ENCODE measurements at regions not wholly inside any gene's neighbourhood (a gene's known extent, or its start where the extent isn't known, plus 50 kb on each side); places are given as distances from the start of the nearest gene placed in this dataset.

DNA sequence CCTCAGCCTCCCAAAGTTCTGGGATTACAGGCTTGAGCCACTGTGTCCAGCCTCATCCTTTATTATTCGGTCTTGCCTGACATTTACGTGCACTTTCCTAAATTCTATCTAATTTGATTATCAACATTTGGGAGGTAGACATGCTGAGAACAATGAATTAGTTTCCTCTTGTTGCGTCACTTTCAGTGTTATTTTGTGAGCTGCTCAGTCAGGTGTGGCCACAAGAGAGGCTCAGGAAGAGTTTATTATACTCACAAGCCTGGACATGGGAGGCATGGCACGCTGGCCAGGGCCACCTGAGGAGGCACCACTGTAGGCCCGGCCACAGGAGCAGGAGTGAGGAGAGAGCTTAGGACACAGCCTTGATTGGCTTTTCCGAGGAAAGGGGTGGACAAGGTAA lies 59.7 kb upstream of the RBFOX2 start:
- H3K27ac ChIP-seq, result peak overlapping the region; percentile 56 to 66 (median 65)
- H3K9me3 ChIP-seq, result no peaks in the 10 kb centered on the region
- H3K27me3 ChIP-seq, result no peaks in the 10 kb centered on the region
- no peaks in the 10 kb centered on the region for H3K36me3 ChIP-seq
- WGBS, 2 donors, result 38 to 55% methylated on average over 6 of the region's 6 CpGs
- no peak overlapping the region for H3K4me3 ChIP-seq (replicated peaks in 1 of 3)
- intact Hi-C loops (cut with DNase I), result no loop called here
- no peak for TF ChIP-seq POLR2A (IDR thresholded peaks at IDR 0.05)
- TF ChIP-seq, protein P1, sequence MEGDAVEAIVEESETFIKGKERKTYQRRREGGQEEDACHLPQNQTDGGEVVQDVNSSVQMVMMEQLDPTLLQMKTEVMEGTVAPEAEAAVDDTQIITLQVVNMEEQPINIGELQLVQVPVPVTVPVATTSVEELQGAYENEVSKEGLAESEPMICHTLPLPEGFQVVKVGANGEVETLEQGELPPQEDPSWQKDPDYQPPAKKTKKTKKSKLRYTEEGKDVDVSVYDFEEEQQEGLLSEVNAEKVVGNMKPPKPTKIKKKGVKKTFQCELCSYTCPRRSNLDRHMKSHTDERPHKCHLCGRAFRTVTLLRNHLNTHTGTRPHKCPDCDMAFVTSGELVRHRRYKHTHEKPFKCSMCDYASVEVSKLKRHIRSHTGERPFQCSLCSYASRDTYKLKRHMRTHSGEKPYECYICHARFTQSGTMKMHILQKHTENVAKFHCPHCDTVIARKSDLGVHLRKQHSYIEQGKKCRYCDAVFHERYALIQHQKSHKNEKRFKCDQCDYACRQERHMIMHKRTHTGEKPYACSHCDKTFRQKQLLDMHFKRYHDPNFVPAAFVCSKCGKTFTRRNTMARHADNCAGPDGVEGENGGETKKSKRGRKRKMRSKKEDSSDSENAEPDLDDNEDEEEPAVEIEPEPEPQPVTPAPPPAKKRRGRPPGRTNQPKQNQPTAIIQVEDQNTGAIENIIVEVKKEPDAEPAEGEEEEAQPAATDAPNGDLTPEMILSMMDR (IDR thresholded peaks at IDR 0.05), result no peak
- peak; percentile 77 for DNase-seq
- peaks cover 8 to 9% of the 10 kb centered on the region in 2 donors for H3K4me1 ChIP-seq

DNA sequence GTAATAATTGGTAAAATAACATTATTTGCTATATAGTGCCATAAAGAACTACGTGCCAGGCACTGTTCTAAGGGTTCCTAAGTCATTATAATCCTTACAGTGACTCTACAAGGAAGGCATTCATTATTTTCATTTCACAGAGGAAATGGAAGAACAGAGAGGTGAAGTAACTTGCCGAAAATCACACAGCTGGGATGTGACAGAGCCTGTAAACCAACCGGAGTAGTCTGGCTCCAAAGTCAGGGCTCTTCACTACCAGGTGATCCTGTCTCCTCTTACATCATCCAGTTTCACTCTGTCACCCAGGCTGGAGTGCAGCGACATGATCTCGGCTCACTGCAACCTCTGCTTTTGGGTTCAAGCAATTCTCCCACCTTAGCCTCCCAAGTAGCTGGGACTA lies 59.2 kb upstream of the RBFOX2 start:
- no peaks in the 10 kb centered on the region for H3K36me3 ChIP-seq

DNA sequence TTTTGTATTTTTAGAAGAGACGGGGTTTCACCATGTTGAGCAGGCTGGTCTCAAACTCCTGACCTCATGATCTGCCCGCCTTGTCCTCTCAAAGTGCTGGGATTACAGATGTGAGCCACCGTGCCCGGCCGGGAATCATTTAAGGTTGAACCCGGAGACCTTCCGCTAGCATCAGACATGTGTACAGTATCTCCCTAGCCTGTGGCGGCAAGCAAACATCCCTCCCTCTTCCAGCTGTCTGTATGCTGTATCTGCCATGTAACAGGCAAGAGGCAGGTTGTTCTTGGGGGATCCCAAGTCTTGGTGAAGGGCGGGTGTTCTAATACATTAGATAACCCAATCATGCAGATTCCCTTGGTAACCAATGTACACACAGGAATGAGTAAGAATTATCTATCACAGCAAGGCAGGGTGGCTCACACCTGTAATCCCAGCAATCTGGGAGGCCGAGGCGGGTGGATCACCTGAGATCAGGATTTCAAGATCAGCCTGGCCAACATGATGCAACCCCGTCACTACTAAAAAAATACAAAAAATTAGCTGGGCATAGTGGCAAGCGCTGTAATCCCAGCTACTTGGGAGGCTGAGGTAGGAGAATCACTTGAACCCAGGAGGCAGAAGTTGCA lies 58.1 kb upstream of the RBFOX2 start:
- no peak for DNase-seq
- intact Hi-C loops (cut with DNase I), result no loop called here
- H3K36me3 ChIP-seq, result no peaks in the 10 kb centered on the region
- H3K4me3 ChIP-seq (replicated peaks in 1 of 3), result no peak overlapping the region
- no peaks in the 10 kb centered on the region for H3K27me3 ChIP-seq
- peaks cover 8 to 9% of the 10 kb centered on the region in 2 donors for H3K4me1 ChIP-seq
- H3K9me3 ChIP-seq, result no peaks in the 10 kb centered on the region
- TF ChIP-seq, protein P1 (IDR thresholded peaks at IDR 0.05), result no peak
- no peak for TF ChIP-seq POLR2A (IDR thresholded peaks at IDR 0.05)
- H3K27ac ChIP-seq, result no peak overlapping the region
- 94 to 95% methylated on average over 13 of the region's 13 CpGs for whole genome bisulfite sequencing, 2 donors

More for the DNA sequence above, 59.2 kb upstream of the RBFOX2 start:
- intact Hi-C loops (cut with DNase I), result no loop called here
- no peaks in the 10 kb centered on the region for H3K9me3 ChIP-seq
- 90 to 95% methylated on average over 5 of the region's 5 CpGs for WGBS, 2 donors
- DNase-seq, result peak in 1 of 2 donors; percentile 10
- TF ChIP-seq, protein P1 (IDR thresholded peaks at IDR 0.05), result no peak
- no peak for TF ChIP-seq POLR2A (IDR thresholded peaks at IDR 0.05)
- H3K4me3 ChIP-seq (replicated peaks in 1 of 3), result no peak overlapping the region
- H3K4me1 ChIP-seq, result peaks cover 8 to 9% of the 10 kb centered on the region in 2 donors
- H3K27me3 ChIP-seq, result no peaks in the 10 kb centered on the region
- H3K27ac ChIP-seq, result peak overlapping the region; percentile 56 to 66 (median 65)

DNA sequence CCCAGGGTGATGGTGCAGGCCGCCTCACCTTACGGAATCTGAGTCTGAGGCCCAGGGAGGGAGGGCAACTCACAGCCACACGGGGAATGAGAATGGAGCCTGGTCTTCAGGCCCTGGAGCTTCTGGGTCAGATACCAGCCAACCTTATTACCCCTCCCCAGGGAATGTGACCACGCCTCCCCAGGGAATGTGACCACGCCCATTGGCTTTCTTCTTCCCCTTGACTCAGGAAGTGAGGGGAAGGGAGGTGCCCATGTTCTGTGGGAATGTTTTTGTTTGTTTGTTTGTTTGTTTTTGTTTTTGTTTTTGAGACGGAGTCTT lies 57.5 kb upstream of the RBFOX2 start:
- Histone ChIP-seq H3K4me1 (peaks cover 8 to 9% of the 10 kb centered on the region in 2 donors), H3K9me3 (no peaks in the 10 kb centered on the region), H3K27me3 (no peaks in the 10 kb centered on the region), H3K27ac (no peak overlapping the region), H3K36me3 (no peaks in the 10 kb centered on the region), H3K4me3 (replicated peaks in 1 of 3) (no peak overlapping the region)
- WGBS, 2 donors, result 92 to 95% methylated on average over 6 of the region's 6 CpGs
- DNase-seq, result no peak
- intact Hi-C loops (cut with DNase I), result no loop called here
- TF ChIP-seq, protein P1 (IDR thresholded peaks at IDR 0.05), result no peak
- no peak for TF ChIP-seq POLR2A (IDR thresholded peaks at IDR 0.05)

DNA sequence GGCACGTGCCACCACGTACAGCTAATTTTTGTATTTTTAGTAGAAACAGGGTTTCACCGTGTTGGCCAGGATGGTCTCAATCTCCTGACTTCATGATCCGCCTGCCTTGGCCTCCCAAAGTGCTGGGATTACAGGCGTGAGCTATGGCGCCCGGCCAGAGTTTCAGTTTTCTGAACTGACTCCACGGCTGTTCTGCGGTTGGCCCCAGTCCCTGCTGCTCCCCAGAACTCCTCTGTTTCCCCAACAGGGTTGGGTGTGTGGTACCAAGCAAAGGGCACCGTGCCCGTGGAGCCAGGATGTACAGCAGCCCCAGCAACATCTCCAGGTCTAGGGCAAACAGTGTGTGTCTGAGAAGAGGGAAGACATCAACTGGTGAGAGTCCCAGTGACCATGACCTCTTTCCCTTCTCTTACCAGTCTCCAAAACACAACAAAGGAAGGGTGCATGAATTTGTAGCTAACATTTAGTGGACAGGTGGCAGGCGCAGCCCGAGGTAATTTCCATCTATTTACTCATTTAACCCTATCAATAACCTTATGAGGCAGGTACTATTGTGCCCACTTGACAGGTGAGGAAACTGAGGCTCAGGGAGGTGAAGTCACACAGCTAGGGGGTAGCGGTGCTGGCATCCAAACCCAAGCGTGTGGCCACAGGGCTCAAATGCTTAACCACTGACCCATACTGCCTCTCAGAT lies 57.0 kb upstream of the RBFOX2 start:
- no peak overlapping the region for H3K4me3 ChIP-seq (replicated peaks in 1 of 3)
- TF ChIP-seq, protein P1 (IDR thresholded peaks at IDR 0.05), result no peak
- no peak for TF ChIP-seq POLR2A (IDR thresholded peaks at IDR 0.05)
- no peaks in the 10 kb centered on the region for H3K9me3 ChIP-seq
- H3K4me1 ChIP-seq, result peaks cover 8 to 9% of the 10 kb centered on the region in 2 donors
- H3K27me3 ChIP-seq, result no peaks in the 10 kb centered on the region
- intact Hi-C loops (cut with DNase I), result no loop called here
- DNase-seq, result no peak
- WGBS, 2 donors, result 82 to 89% methylated on average over 13 to 14 of the region's 15 CpGs
- H3K36me3 ChIP-seq, result no peaks in the 10 kb centered on the region
- H3K27ac ChIP-seq, result no peak overlapping the region
